WTC11 (cell line): ENCODE measurements at regions not wholly inside any gene's neighbourhood (a gene's known extent, or its start where the extent isn't known, plus 50 kb on each side); places are given as distances from the start of the nearest gene placed in this dataset.

Experiments
- ATAC-seq: fragments of 200-7000 bp; cut with Tn5 transposase; 2 replicates; pipeline ENCODE4 v1.10.0; 2021; ENCODE audit warnings: mild to moderate bottlenecking, moderate library complexity
- CTCF ChIA-PET: fragments of 300-600 bp; sonication (Branson Sonifier 250); formaldehyde crosslinking; loops from one replicate; lab custom pipeline; 2021; ENCODE audit warnings: antibody characterized with exemption; lab: Charles Lee
- POLR2A ChIA-PET: fragments of 350-600 bp; sonication (Branson Sonifier 250); formaldehyde crosslinking; loops from one replicate; lab custom pipeline; 2021; ENCODE audit warnings: antibody characterized with exemption; lab: Charles Lee
- DNase-seq: peaks from one replicate; pipeline ENCODE4 v3.0.0; 2021; ENCODE audit warnings: low spot score
- H3K27ac Mint-ChIP-seq: 2 replicates; pipeline ENCODE4 v1.8.0; 2021; ENCODE audit warnings: mixed read lengths
- H3K27me3 Mint-ChIP-seq: 2 replicates; pipeline ENCODE4 v1.8.0; 2021; ENCODE audit warnings: low read depth, mild to moderate bottlenecking, moderate library complexity, mixed read lengths
- H3K36me3 Mint-ChIP-seq: 2 replicates; pipeline ENCODE4 v1.8.0; 2021; ENCODE audit warnings: mixed read lengths
- H3K4me1 Mint-ChIP-seq: 2 replicates; pipeline ENCODE4 v1.8.0; 2022; ENCODE audit warnings: mixed read lengths
- H3K4me3 Mint-ChIP-seq: 2 replicates; pipeline ENCODE4 v1.8.0; 2021; ENCODE audit warnings: mild to moderate bottlenecking, moderate library complexity, mixed read lengths
- H3K9me3 Mint-ChIP-seq: 2 replicates; pipeline ENCODE4 v1.8.0; 2021; ENCODE audit warnings: mixed read lengths
- ATF3 ChIP-seq: sonication (generic); formaldehyde crosslinking; conservative IDR thresholded peaks from 2 replicates; pipeline ENCODE4 v1.8.1; 2022; ENCODE audit warnings: mild to moderate bottlenecking, missing genetic modification reagents
- ELF4 ChIP-seq: sonication (generic); formaldehyde crosslinking; IDR thresholded peaks from 2 replicates; pipeline ENCODE4 v1.8.1; 2022; ENCODE audit warnings: low read depth, mild to moderate bottlenecking, moderate library complexity, missing genetic modification reagents
- EMX1 ChIP-seq: fragments of 250-450 bp; sonication (Bioruptor Pico); IDR thresholded peaks from 2 replicates; pipeline ENCODE4 v1.8.0; 2021; ENCODE audit warnings: mild to moderate bottlenecking
- ERG ChIP-seq: fragments of 250-450 bp; sonication (Bioruptor Pico); IDR thresholded peaks from 2 replicates; pipeline ENCODE4 v1.8.0; 2021; ENCODE audit warnings: mild to moderate bottlenecking
- FOXJ3 ChIP-seq: sonication (generic); formaldehyde crosslinking; IDR thresholded peaks from 2 replicates; pipeline ENCODE4 v1.9.0; 2021; ENCODE audit warnings: missing genetic modification reagents, mild to moderate bottlenecking, borderline replicate concordance
- FOXP4 ChIP-seq: sonication (generic); formaldehyde crosslinking; IDR thresholded peaks from 2 replicates; pipeline ENCODE4 v1.8.0; 2022; ENCODE audit warnings: mild to moderate bottlenecking, missing genetic modification reagents
- IRF1 ChIP-seq: sonication (generic); formaldehyde crosslinking; IDR thresholded peaks from 2 replicates; pipeline ENCODE4 v1.8.0; 2023; ENCODE audit warnings: missing genetic modification reagents
- JAZF1 ChIP-seq: fragments of 250-450 bp; sonication (Bioruptor Pico); IDR thresholded peaks from 2 replicates; pipeline ENCODE4 v1.9.0; 2021; ENCODE audit warnings: moderate library complexity, mild to moderate bottlenecking, inconsistent platforms
- NR2C2 ChIP-seq: sonication (generic); formaldehyde crosslinking; IDR thresholded peaks from 2 replicates; pipeline ENCODE4 v1.8.0; 2022; ENCODE audit warnings: mild to moderate bottlenecking, missing genetic modification reagents
- PRRX2 ChIP-seq: fragments of 250-450 bp; sonication (Bioruptor Pico); IDR thresholded peaks from 2 replicates; pipeline ENCODE4 v1.8.0; 2021; ENCODE audit warnings: mild to moderate bottlenecking
- STAT6 ChIP-seq: sonication (generic); formaldehyde crosslinking; conservative IDR thresholded peaks from 2 replicates; pipeline ENCODE4 v1.8.1; 2023; ENCODE audit warnings: mild to moderate bottlenecking, low read depth, missing genetic modification reagents, moderate library complexity
- USF2 ChIP-seq: sonication (generic); formaldehyde crosslinking; IDR thresholded peaks from 2 replicates; pipeline ENCODE4 v1.8.1; 2023; ENCODE audit warnings: mild to moderate bottlenecking, missing genetic modification reagents, moderate library complexity
- ZNF396 ChIP-seq: fragments of 250-450 bp; sonication (Bioruptor Pico); IDR thresholded peaks from 2 replicates; pipeline ENCODE4 v1.8.0; 2021; ENCODE audit warnings: mild to moderate bottlenecking, moderate library complexity, borderline replicate concordance
- ZNF416 ChIP-seq: fragments of 250-450 bp; sonication (Bioruptor Pico); IDR thresholded peaks from 2 replicates; pipeline ENCODE4 v1.9.0; 2021; ENCODE audit warnings: mild to moderate bottlenecking, inconsistent platforms
- ZNF425 ChIP-seq: fragments of 250-450 bp; sonication (Bioruptor Pico); conservative IDR thresholded peaks from 2 replicates; pipeline ENCODE4 v1.9.0; 2021; ENCODE audit warnings: mild to moderate bottlenecking
- ZNF512 ChIP-seq: sonication (generic); formaldehyde crosslinking; IDR thresholded peaks from 2 replicates; pipeline ENCODE4 v1.8.1; 2022; ENCODE audit warnings: missing genetic modification reagents, borderline replicate concordance
- ZNF532 ChIP-seq: fragments of 250-450 bp; sonication (Bioruptor Pico); IDR thresholded peaks from 2 replicates; pipeline ENCODE4 v1.9.0; 2021; ENCODE audit warnings: mild to moderate bottlenecking, borderline replicate concordance

- no peak for TF ChIP-seq USF2 (CRISPR knock-in tag)
- TF ChIP-seq IRF1, result no peak
- TF ChIP-seq ELF4 (CRISPR knock-in tag), result no peak
- no peak for TF ChIP-seq FOXP4
These were observed 51.4 kb upstream of the ZNF716 start (continued) for GRCh38 chr7:57398548-57398947.

- ChIA-PET CTCF (no interaction called here), POLR2A (no interaction called here)
- H3K27me3 Mint-ChIP-seq, result peaks cover 20% of the 10 kb centered on the region
- no peak for TF ChIP-seq ZNF512 (CRISPR knock-in tag)
- no peak for TF ChIP-seq ZNF425 (CRISPR knock-in tag)
- no peak for TF ChIP-seq JAZF1 (CRISPR knock-in tag)
- TF ChIP-seq ATF3 (CRISPR knock-in tag), result no peak
- no peak for TF ChIP-seq ZNF396 (CRISPR knock-in tag)
- no peak for TF ChIP-seq NR2C2 (CRISPR knock-in tag)
- TF ChIP-seq ZNF532 (CRISPR knock-in tag), result no peak
- TF ChIP-seq EMX1 (CRISPR knock-in tag), result no peak
- TF ChIP-seq PRRX2 (CRISPR knock-in tag), result no peak
- TF ChIP-seq STAT6 (CRISPR knock-in tag), result no peak
- no peak for TF ChIP-seq FOXJ3 (CRISPR knock-in tag)
- TF ChIP-seq ERG (CRISPR knock-in tag), result no peak
- TF ChIP-seq ZNF416 (CRISPR knock-in tag), result no peak
- no peak overlapping the region for H3K27ac Mint-ChIP-seq
- H3K4me3 Mint-ChIP-seq, result no peak overlapping the region
- peaks cover 44% of the 10 kb centered on the region for H3K9me3 Mint-ChIP-seq
- H3K36me3 Mint-ChIP-seq, result peaks cover 57% of the 10 kb centered on the region
- no peaks in the 10 kb centered on the region for H3K4me1 Mint-ChIP-seq
- no peak for ATAC-seq
- DNase-seq, result no peak
These were observed 50.6 kb upstream of the ZNF716 start for GRCh38 chr7:57399251-57399940.
